ENCODE measurements at regions not wholly inside any gene's neighbourhood (a gene's known extent, or its start where the extent isn't known, plus 50 kb on each side); places are given as distances from the start of the nearest gene placed in this dataset.

GRCh38 chr11:109027851-109028250 is 363.0 kb downstream of the DDX10 start:
- H3K4me3 ChIP-seq (ENCODE audit: low read depth, low read length) = no peak overlapping the region
- FAIRE-seq = no peak
- no peak for DNase-seq (ENCODE audit: low read depth)
- H3K27me3 ChIP-seq (ENCODE audit: control insufficient read depth, insufficient read depth, low read length) = no peaks in the 10 kb centered on the region
- H3K36me3 ChIP-seq (ENCODE audit: control insufficient read depth, insufficient read depth, low read length) = no peaks in the 10 kb centered on the region
- TF ChIP-seq, protein P1, sequence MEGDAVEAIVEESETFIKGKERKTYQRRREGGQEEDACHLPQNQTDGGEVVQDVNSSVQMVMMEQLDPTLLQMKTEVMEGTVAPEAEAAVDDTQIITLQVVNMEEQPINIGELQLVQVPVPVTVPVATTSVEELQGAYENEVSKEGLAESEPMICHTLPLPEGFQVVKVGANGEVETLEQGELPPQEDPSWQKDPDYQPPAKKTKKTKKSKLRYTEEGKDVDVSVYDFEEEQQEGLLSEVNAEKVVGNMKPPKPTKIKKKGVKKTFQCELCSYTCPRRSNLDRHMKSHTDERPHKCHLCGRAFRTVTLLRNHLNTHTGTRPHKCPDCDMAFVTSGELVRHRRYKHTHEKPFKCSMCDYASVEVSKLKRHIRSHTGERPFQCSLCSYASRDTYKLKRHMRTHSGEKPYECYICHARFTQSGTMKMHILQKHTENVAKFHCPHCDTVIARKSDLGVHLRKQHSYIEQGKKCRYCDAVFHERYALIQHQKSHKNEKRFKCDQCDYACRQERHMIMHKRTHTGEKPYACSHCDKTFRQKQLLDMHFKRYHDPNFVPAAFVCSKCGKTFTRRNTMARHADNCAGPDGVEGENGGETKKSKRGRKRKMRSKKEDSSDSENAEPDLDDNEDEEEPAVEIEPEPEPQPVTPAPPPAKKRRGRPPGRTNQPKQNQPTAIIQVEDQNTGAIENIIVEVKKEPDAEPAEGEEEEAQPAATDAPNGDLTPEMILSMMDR (IDR thresholded peaks at IDR 0.05; ENCODE audit: insufficient read depth, low read length, severe bottlenecking) = no peak

DNA sequence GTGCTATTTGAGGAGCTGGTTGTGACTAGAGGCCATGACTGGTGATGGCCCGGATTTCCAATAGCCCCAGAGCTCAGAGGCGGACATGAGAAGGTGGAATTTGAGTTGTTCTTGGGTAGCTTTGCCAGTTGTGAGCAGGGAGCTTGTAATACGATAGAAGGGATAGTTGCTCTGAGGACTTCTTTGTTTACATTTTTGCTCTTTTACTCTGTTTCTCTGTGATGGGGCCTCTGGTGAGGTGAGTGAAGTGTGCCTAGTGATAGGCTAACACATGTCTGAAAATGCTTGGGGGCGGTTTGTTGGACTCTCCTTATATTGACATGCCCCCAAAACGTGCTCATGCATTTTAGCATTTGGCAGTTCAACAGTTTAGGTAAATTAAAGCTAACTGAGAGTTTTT is 365.1 kb downstream of the DDX10 start:
- Histone ChIP-seq H3K36me3 (ENCODE audit: control insufficient read depth, insufficient read depth, low read length) (no peaks in the 10 kb centered on the region), H3K4me3 (ENCODE audit: low read depth, low read length) (no peak overlapping the region), H3K27me3 (ENCODE audit: control insufficient read depth, insufficient read depth, low read length) (no peaks in the 10 kb centered on the region)
- FAIRE-seq = no peak
- TF ChIP-seq, protein P1 (IDR thresholded peaks at IDR 0.05; ENCODE audit: insufficient read depth, low read length, severe bottlenecking) = no peak
- no peak for DNase-seq (ENCODE audit: low read depth)

DNA sequence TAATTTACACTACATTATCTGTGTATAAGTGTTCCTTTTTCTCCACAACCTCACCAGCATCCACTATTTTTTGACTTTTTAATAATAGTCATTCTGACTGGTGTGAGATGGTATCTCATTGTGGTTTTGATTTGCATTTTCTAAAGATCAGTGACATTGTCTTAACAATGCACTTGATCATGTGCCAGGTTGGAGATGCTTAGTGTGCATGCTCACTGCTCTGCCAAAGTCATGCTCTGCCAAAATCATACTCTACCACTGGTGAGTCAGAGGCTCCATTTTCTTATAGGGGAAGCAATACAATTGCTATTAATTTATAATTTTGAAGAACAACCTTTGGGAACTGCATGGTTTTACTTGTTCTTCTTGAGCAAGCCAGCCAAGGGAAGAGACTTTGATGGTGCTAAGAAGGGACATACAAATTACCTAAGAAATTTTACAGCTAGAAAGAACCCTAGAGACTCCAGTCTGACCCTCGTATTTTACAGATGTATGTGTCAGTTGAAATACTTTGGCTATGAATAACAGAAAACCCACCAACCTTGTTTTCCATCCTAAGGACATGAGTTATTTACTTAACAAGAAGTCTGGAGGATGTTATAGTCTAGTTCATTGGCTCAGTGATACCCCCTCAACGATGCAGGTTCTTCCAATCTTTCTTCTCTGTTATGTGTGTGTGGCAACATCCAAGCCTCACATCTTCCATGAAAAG is 368.9 kb downstream of the DDX10 start:
- FAIRE-seq (no peak), DNase-seq (ENCODE audit: low read depth) (peak; percentile 84)
- Histone ChIP-seq H3K27me3 (ENCODE audit: control insufficient read depth, insufficient read depth, low read length) (no peaks in the 10 kb centered on the region), H3K36me3 (ENCODE audit: control insufficient read depth, insufficient read depth, low read length) (no peaks in the 10 kb centered on the region), H3K4me3 (ENCODE audit: low read depth, low read length) (no peak overlapping the region)
- TF ChIP-seq, protein P1 (IDR thresholded peaks at IDR 0.05; ENCODE audit: insufficient read depth, low read length, severe bottlenecking) = no peak

GRCh38 chr11:109034339-109034696 is 369.4 kb downstream of the DDX10 start:
- Histone ChIP-seq H3K27me3 (ENCODE audit: control insufficient read depth, insufficient read depth, low read length) (no peaks in the 10 kb centered on the region), H3K36me3 (ENCODE audit: control insufficient read depth, insufficient read depth, low read length) (no peaks in the 10 kb centered on the region), H3K4me3 (ENCODE audit: low read depth, low read length) (no peak overlapping the region)
- DNase-seq (ENCODE audit: low read depth) = peak; percentile 33
- TF ChIP-seq, protein P1 (IDR thresholded peaks at IDR 0.05; ENCODE audit: insufficient read depth, low read length, severe bottlenecking) = no peak
- peak; percentile 85 for FAIRE-seq

- FAIRE-seq = no peak
- no peaks in the 10 kb centered on the region for H3K36me3 ChIP-seq (ENCODE audit: control insufficient read depth, insufficient read depth, low read length)
- no peak for DNase-seq (ENCODE audit: low read depth)
- H3K4me3 ChIP-seq (ENCODE audit: low read depth, low read length) = no peak overlapping the region
- no peaks in the 10 kb centered on the region for H3K27me3 ChIP-seq (ENCODE audit: control insufficient read depth, insufficient read depth, low read length)
- TF ChIP-seq, protein P1 (IDR thresholded peaks at IDR 0.05; ENCODE audit: insufficient read depth, low read length, severe bottlenecking) = no peak
Observed at GRCh38 chr11:109035284-109035683, 370.4 kb downstream of the DDX10 start.

GRCh38 chr11:109036011-109036410 is 371.1 kb downstream of the DDX10 start:
- no peak for FAIRE-seq
- TF ChIP-seq, protein P1 (IDR thresholded peaks at IDR 0.05; ENCODE audit: insufficient read depth, low read length, severe bottlenecking) = no peak
- Histone ChIP-seq H3K36me3 (ENCODE audit: control insufficient read depth, insufficient read depth, low read length) (no peaks in the 10 kb centered on the region), H3K4me3 (ENCODE audit: low read depth, low read length) (no peak overlapping the region), H3K27me3 (ENCODE audit: control insufficient read depth, insufficient read depth, low read length) (no peaks in the 10 kb centered on the region)
- no peak for DNase-seq (ENCODE audit: low read depth)
